GM19468 (cell line): ENCODE measurements at regions not wholly inside any gene's neighbourhood (a gene's known extent, or its start where the extent isn't known, plus 50 kb on each side); places are given as distances from the start of the nearest gene placed in this dataset.

Experiments
- ATAC-seq: cut with Tn5 transposase; IDR thresholded peaks from one replicate; pipeline ENCODE4 v1.9.1; 2021; ENCODE audit warnings: mild to moderate bottlenecking, moderate library complexity, moderate number of reproducible peaks; ENCODE audit not compliant: unreplicated experiment; ENCODE audit errors: extremely low read depth

- ATAC-seq: no peak
Measured at GRCh38 chr22:47804281-47804680, 1041.8 kb downstream of the TBC1D22A start.

GRCh38 chr22:47802421-47802820 is 1040.0 kb downstream of the TBC1D22A start:
- ATAC-seq: no peak

- ATAC-seq: no peak
Measured at GRCh38 chr22:47801541-47802245, 1039.2 kb downstream of the TBC1D22A start.

- ATAC-seq: no peak
Measured at GRCh38 chr22:47798229-47798628, 1035.8 kb downstream of the TBC1D22A start.

- no peak for ATAC-seq
Measured at GRCh38 chr22:47797342-47797945, 1035.0 kb downstream of the TBC1D22A start.

- ATAC-seq: no peak
Measured at GRCh38 chr22:47796128-47796908, 1033.9 kb downstream of the TBC1D22A start.

GRCh38 chr22:47795477-47796127 is 1033.2 kb downstream of the TBC1D22A start:
- no peak for ATAC-seq

- ATAC-seq: no peak
Measured at GRCh38 chr22:47794851-47795250, 1032.4 kb downstream of the TBC1D22A start.

- ATAC-seq: no peak
Measured at GRCh38 chr22:47793304-47794101, 1031.1 kb downstream of the TBC1D22A start.

- no peak for ATAC-seq
Measured at GRCh38 chr22:47789171-47789570, 1026.7 kb downstream of the TBC1D22A start.

GRCh38 chr22:47788461-47788860 is 1026.0 kb downstream of the TBC1D22A start:
- ATAC-seq: no peak

GRCh38 chr22:47787501-47788227 is 1025.2 kb downstream of the TBC1D22A start:
- ATAC-seq: no peak

- ATAC-seq: no peak
Measured at GRCh38 chr22:47786650-47787290, 1024.3 kb downstream of the TBC1D22A start.

- ATAC-seq: no peak
Measured at GRCh38 chr22:47784991-47785390, 1022.5 kb downstream of the TBC1D22A start.

- no peak for ATAC-seq
Measured at GRCh38 chr22:47784367-47784983, 1022.0 kb downstream of the TBC1D22A start.

- no peak for ATAC-seq
Measured at GRCh38 chr22:47783433-47784366, 1021.2 kb downstream of the TBC1D22A start.

- ATAC-seq: no peak
Measured at GRCh38 chr22:47782328-47783075, 1020.1 kb downstream of the TBC1D22A start.
